ENCODE measurements at regions not wholly inside any gene's neighbourhood (a gene's known extent, or its start where the extent isn't known, plus 50 kb on each side); places are given as distances from the start of the nearest gene placed in this dataset.

DNA sequence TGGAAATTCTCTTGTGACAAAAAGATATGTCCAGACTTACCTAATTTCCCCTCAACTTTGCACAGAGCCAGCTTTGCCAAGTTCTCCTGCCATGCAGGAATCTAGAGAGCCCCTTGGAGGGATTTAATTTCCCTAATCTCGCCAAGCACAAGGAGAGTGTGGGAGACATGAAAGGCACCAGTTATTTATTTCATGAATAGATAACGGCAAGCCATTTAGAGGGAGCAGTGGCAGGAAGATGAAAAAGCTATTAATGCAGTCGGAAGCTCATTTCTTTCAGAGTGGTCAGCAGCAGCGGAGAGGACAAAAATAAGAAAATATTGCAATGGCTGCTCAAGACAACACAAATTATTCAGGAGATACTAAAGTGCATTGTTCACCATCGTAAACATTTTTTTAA is 150.9 kb upstream of the WSCD2 start:
- Histone ChIP-seq H3K9me3 (ENCODE audit: control insufficient read depth, low read length) (peaks cover 8% of the 10 kb centered on the region), H3K27me3 (ENCODE audit: control insufficient read depth, insufficient read depth, low read length, poor library complexity, severe bottlenecking) (peaks cover 62% of the 10 kb centered on the region), H3K27ac (ENCODE audit: low read depth, low read length) (no peak overlapping the region), H3K9ac (ENCODE audit: extremely low read depth, low read length, poor library complexity, severe bottlenecking) (no peak overlapping the region), H3K4me3 (ENCODE audit: low read length) (no peak overlapping the region), H3K36me3 (ENCODE audit: control insufficient read depth, insufficient read depth, low read length) (no peaks in the 10 kb centered on the region), H3K4me1 (ENCODE audit: control insufficient read depth, insufficient read depth, low read length) (no peaks in the 10 kb centered on the region)
- DNase-seq: no peak
- Mint-ChIP-seq H3K9me3 (peaks cover 8% of the 10 kb centered on the region), H3K36me3 (ENCODE audit: low read depth) (no peaks in the 10 kb centered on the region), H3K27me3 (ENCODE audit: insufficient read depth) (peaks cover 51% of the 10 kb centered on the region), H3K4me3 (no peak overlapping the region), H3K27ac (no peak overlapping the region), H3K4me1 (no peaks in the 10 kb centered on the region)
- TF ChIP-seq, protein P1, sequence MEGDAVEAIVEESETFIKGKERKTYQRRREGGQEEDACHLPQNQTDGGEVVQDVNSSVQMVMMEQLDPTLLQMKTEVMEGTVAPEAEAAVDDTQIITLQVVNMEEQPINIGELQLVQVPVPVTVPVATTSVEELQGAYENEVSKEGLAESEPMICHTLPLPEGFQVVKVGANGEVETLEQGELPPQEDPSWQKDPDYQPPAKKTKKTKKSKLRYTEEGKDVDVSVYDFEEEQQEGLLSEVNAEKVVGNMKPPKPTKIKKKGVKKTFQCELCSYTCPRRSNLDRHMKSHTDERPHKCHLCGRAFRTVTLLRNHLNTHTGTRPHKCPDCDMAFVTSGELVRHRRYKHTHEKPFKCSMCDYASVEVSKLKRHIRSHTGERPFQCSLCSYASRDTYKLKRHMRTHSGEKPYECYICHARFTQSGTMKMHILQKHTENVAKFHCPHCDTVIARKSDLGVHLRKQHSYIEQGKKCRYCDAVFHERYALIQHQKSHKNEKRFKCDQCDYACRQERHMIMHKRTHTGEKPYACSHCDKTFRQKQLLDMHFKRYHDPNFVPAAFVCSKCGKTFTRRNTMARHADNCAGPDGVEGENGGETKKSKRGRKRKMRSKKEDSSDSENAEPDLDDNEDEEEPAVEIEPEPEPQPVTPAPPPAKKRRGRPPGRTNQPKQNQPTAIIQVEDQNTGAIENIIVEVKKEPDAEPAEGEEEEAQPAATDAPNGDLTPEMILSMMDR (conservative IDR thresholded peaks at IDR 0.05): no peak
- WGBS, 2 experiments (ENCODE audit: insufficient coverage in 1 of 2, insufficient read length in 1 of 2): 86 to 94% methylated on average over 5 of the region's 5 CpGs

GRCh38 chr12:107978641-107979040 is 150.4 kb upstream of the WSCD2 start:
- Histone ChIP-seq H3K27me3 (ENCODE audit: control insufficient read depth, insufficient read depth, low read length, poor library complexity, severe bottlenecking) (peaks cover 66% of the 10 kb centered on the region), H3K4me1 (ENCODE audit: control insufficient read depth, insufficient read depth, low read length) (no peaks in the 10 kb centered on the region), H3K4me3 (ENCODE audit: low read length) (no peak overlapping the region), H3K36me3 (ENCODE audit: control insufficient read depth, insufficient read depth, low read length) (no peaks in the 10 kb centered on the region), H3K9me3 (ENCODE audit: control insufficient read depth, low read length) (peaks cover 8% of the 10 kb centered on the region), H3K9ac (ENCODE audit: extremely low read depth, low read length, poor library complexity, severe bottlenecking) (no peak overlapping the region), H3K27ac (ENCODE audit: low read depth, low read length) (no peak overlapping the region)
- Mint-ChIP-seq H3K4me1 (no peaks in the 10 kb centered on the region), H3K27ac (no peak overlapping the region), H3K9me3 (peaks cover 8% of the 10 kb centered on the region), H3K27me3 (ENCODE audit: insufficient read depth) (peaks cover 55% of the 10 kb centered on the region), H3K4me3 (no peak overlapping the region), H3K36me3 (ENCODE audit: low read depth) (no peaks in the 10 kb centered on the region)
- no peak for DNase-seq
- TF ChIP-seq, protein P1 (conservative IDR thresholded peaks at IDR 0.05): no peak
- WGBS, 2 experiments (ENCODE audit: insufficient coverage in 1 of 2, insufficient read length in 1 of 2): 88 to 96% methylated on average over 3 to 4 of the region's 4 CpGs

- Histone ChIP-seq H3K4me3 (ENCODE audit: low read length) (no peak overlapping the region), H3K27me3 (ENCODE audit: control insufficient read depth, insufficient read depth, low read length, poor library complexity, severe bottlenecking) (peaks cover 73% of the 10 kb centered on the region), H3K9me3 (ENCODE audit: control insufficient read depth, low read length) (no peaks in the 10 kb centered on the region), H3K36me3 (ENCODE audit: control insufficient read depth, insufficient read depth, low read length) (no peaks in the 10 kb centered on the region), H3K9ac (ENCODE audit: extremely low read depth, low read length, poor library complexity, severe bottlenecking) (no peak overlapping the region), H3K27ac (ENCODE audit: low read depth, low read length) (no peak overlapping the region), H3K4me1 (ENCODE audit: control insufficient read depth, insufficient read depth, low read length) (no peaks in the 10 kb centered on the region)
- DNase-seq: no peak
- Mint-ChIP-seq H3K4me1 (no peaks in the 10 kb centered on the region), H3K4me3 (no peak overlapping the region), H3K27me3 (ENCODE audit: insufficient read depth) (peaks cover 58% of the 10 kb centered on the region), H3K9me3 (no peaks in the 10 kb centered on the region), H3K36me3 (ENCODE audit: low read depth) (no peaks in the 10 kb centered on the region), H3K27ac (no peak overlapping the region)
- TF ChIP-seq, protein P1 (conservative IDR thresholded peaks at IDR 0.05): no peak
- 77 to 82% methylated on average over 2 to 4 of the region's 4 CpGs for WGBS, 2 experiments (ENCODE audit: insufficient coverage in 1 of 2, insufficient read length in 1 of 2)
These were observed 145.2 kb upstream of the WSCD2 start for GRCh38 chr12:107983756-107984472.
